ENCODE measurements at regions not wholly inside any gene's neighbourhood (a gene's known extent, or its start where the extent isn't known, plus 50 kb on each side); places are given as distances from the start of the nearest gene placed in this dataset.
"Not testable (repeated sequence)": the region's sequence is repeated elsewhere in the genome, so short reads cannot be mapped to it uniquely, and the experiment has no call there.

- DNase-seq (ENCODE audit: low spot score), result no peak
These were observed 509.8 kb downstream of the CSNK1G3 start for GRCh38 chr5:124021776-124022175.

DNA sequence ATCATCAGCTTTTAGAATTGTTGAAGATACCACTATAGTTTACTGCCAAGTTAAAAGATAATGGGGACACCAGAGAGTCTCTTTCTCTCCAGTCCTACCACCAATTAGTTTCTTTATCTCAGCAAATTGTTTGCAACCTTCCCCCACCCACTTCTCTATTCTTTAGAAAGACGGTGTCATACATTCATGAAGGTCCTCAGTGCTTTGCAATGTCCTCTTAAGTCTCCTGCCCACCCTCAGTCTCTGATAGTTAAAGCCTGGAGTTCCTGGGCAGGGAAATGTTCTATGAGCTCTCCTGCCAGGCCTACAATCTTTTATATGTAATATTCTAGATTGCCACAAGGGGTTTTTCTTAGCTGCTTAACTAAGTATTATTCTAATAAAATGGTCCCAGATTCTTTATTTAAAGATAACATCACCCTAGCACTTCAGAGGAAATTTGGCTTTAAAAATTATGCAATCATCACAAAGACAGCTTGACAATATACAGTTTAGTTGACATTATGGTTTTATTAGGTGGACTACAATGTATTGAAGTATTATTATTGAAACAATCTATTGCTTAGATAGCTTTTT is 509.2 kb downstream of the CSNK1G3 start:
- no peak for DNase-seq (ENCODE audit: low spot score)

DNA sequence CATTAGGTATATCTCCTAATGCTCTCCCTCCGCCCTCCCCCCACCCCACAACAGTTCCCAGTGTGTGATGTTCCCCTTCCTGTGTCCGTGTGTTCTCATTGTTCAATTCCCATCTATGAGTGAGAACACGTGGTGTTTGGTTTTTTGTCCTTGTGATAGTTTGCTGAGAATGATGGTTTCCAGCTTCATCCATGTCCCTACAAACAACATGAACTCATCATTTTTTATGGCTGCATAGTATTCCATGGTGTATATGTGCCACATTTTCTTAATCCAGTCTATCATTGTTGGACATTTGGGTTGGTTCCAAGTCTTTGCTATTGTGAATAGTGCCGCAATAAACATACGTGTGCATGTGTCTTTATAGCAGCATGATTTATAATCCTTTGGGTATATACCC is 505.3 kb downstream of the CSNK1G3 start:
- not testable (repeated sequence) for DNase-seq (ENCODE audit: low spot score)

- DNase-seq (ENCODE audit: low spot score), result no peak
These were observed 495.9 kb downstream of the CSNK1G3 start for GRCh38 chr5:124007675-124008398.

- DNase-seq (ENCODE audit: low spot score), result no peak
These were observed 489.1 kb downstream of the CSNK1G3 start for GRCh38 chr5:124001036-124001615.

DNA sequence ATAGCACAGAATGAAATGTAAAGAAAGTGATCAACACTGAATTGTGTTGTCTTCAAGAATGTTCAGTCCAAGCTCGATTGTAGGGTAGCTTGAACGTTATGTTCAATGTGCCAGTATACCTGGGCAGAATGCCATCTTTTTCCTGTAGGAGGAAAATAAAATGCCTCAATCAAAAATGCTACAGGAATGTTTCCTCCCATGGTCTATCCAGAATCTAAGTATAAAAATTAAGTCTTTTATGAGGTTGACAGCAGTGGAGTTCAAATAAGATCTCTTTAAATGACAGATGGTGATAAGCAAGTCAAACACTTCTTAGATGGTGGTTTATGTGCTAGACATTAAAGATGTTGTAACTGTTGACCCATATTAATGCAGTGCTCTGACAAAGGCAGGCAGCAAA is 488.6 kb downstream of the CSNK1G3 start:
- DNase-seq (ENCODE audit: low spot score), result no peak

- DNase-seq (ENCODE audit: low spot score), result peak; percentile 12
These were observed 485.7 kb downstream of the CSNK1G3 start for GRCh38 chr5:123997462-123998215.

GRCh38 chr5:123997064-123997461 is 485.1 kb downstream of the CSNK1G3 start:
- no peak for DNase-seq (ENCODE audit: low spot score)

DNA sequence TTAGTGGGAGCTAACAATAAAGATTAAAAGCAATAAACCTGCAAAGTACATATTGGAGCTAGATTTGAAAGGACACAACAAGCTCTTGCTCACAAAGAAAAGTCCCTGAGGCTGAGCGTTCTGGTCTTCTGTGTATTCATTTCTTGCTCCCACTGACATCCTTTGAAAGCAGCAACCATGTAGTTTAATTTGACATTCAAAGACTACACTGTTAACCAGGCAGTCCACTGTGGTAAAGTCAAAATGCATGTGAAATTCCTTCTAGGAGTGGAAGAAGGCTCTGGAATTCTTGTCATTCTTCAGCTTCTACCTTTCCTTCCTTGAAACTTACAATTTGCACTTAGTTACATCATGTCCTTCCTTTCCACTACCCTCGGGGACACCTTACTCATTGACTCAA is 480.7 kb downstream of the CSNK1G3 start:
- no peak for DNase-seq (ENCODE audit: low spot score)

- no peak for DNase-seq (ENCODE audit: low spot score)
These were observed 476.0 kb downstream of the CSNK1G3 start for GRCh38 chr5:123987956-123988355.

GRCh38 chr5:123976379-123977033 is 464.5 kb downstream of the CSNK1G3 start:
- DNase-seq (ENCODE audit: low spot score), result no peak

GRCh38 chr5:123975521-123975920 is 463.5 kb downstream of the CSNK1G3 start:
- not testable (repeated sequence) for DNase-seq (ENCODE audit: low spot score)

- DNase-seq (ENCODE audit: low spot score), result no peak
These were observed 454.8 kb downstream of the CSNK1G3 start for GRCh38 chr5:123966781-123967180.

DNA sequence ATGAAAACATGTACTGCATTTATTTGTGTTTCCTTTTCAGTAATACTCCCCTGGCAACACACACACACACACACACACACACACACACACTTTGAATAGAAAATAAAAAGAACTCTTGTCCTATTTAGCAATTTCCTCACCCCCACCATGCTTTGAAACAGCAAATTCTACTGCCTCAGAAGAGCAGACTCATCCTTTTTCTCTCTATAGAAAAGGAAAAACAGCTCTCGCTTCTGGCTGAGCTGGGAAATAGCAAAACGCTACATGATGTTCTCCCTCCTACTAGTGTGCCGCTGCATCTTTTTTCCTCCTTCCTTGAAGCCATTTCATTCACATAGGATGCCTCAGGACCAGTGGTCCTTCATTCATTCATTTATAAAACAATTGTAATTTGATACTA is 453.6 kb downstream of the CSNK1G3 start:
- no peak for DNase-seq (ENCODE audit: low spot score)

DNA sequence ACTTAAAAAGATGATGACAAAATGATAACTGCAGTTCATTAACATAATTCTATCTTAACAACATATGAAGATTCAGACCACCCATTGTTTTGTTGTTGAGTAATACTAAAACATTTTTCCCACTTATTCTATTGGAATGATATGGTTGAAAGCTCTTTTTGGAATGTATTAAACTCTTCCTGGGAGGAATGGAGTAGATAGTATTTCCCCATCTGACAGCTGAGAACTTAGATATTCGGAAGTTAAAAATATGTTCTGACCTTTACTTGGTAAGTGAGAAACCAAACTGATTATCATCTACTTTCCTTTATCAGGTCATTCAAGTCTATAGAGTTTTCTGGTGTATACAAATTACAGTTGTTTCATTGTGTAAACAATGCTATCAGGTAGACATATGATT is 452.9 kb downstream of the CSNK1G3 start:
- no peak for DNase-seq (ENCODE audit: low spot score)

GRCh38 chr5:123960526-123960925 is 448.5 kb downstream of the CSNK1G3 start:
- DNase-seq (ENCODE audit: low spot score), result no peak

DNA sequence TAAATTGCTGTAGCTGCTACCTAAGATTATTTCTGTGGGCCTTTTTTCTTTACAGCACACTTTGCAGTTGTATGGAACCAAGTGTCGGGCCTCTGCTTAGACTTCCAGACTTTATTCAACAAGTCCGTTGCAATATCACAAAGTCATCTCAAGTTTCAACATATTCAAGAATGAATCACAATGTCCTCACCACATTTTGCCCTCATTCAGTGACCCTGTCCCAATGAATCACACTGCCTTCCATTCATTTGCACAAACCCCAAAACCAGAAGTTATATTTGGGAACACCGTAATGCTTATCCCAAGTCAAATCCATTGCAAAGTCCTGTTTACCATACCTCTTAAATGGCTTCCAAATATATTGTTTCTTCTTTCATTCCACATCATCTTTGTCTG is 439.6 kb downstream of the CSNK1G3 start:
- peak; percentile 80 for DNase-seq (ENCODE audit: low spot score)

- no peak for DNase-seq (ENCODE audit: low spot score)
These were observed 439.0 kb downstream of the CSNK1G3 start for GRCh38 chr5:123950701-123951581.

GRCh38 chr5:123949807-123950340 is 437.9 kb downstream of the CSNK1G3 start:
- DNase-seq (ENCODE audit: low spot score), result no peak

GRCh38 chr5:123949043-123949804 is 437.2 kb downstream of the CSNK1G3 start:
- DNase-seq (ENCODE audit: low spot score), result no peak

Measured in AG08396 (cell line).